ENCODE measurements at regions not wholly inside any gene's neighbourhood (a gene's known extent, or its start where the extent isn't known, plus 50 kb on each side); places are given as distances from the start of the nearest gene placed in this dataset.

DNA sequence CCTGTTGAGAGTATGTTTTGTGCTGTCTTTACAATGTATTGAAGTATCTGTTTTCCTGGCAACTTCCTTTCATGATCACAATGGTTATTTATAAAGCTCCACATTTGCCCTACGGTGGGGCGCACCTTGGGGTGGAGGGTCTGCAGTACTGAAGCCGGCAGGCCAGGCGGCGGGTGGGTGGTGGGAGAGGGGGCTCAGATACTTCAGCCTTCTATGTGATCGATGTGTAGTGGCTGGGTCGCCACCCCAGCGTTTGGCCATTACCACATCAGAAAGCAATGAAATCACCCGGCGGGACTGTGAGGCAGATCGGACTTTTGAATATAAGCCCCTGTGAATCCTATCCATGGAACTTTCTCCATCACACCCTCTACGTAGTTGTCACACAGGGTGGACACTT lies 196.6 kb downstream of the FOXL1 start:
- Mint-ChIP-seq H3K27me3 (ENCODE audit: low read depth) (peaks cover 5% of the 10 kb centered on the region; the same call in 1 of the 2 replicates), H3K36me3 (no peaks in the 10 kb centered on the region), H3K9me3 (no peaks in the 10 kb centered on the region), H3K4me3 (no peak overlapping the region), H3K4me1 (peaks cover 9% of the 10 kb centered on the region), H3K27ac (no peak overlapping the region)
- DNase-seq (ENCODE audit: low spot score) (no peak), ATAC-seq (no peak)
- ChIA-PET POLR2A (no interaction called here), CTCF (interaction anchor here (1.7 kb wide), 1 partner anchor 10 kb away, joined by 3 read pairs; no protein-coding TSS in a partner anchor)
- TF ChIP-seq SMAD3 (CRISPR knock-in tag; IDR thresholded peaks at IDR 0.05; ENCODE audit: borderline replicate concordance) (no peak), SMAD4 (CRISPR knock-in tag; IDR thresholded peaks at IDR 0.05) (no peak), EMX1 (CRISPR knock-in tag; IDR thresholded peaks at IDR 0.05) (no peak), ZBTB21 (CRISPR knock-in tag; IDR thresholded peaks at IDR 0.05; ENCODE audit: borderline replicate concordance) (no peak), TCF7 (CRISPR knock-in tag; IDR thresholded peaks at IDR 0.05; ENCODE audit: low read depth) (no peak), GTF2I (CRISPR knock-in tag; conservative IDR thresholded peaks at IDR 0.05) (no peak)
- TF ChIP-seq, protein P1, sequence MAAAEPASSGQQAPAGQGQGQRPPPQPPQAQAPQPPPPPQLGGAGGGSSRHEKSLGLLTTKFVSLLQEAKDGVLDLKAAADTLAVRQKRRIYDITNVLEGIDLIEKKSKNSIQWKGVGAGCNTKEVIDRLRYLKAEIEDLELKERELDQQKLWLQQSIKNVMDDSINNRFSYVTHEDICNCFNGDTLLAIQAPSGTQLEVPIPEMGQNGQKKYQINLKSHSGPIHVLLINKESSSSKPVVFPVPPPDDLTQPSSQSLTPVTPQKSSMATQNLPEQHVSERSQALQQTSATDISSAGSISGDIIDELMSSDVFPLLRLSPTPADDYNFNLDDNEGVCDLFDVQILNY (CRISPR knock-in tag; IDR thresholded peaks at IDR 0.05), result no peak
- TF ChIP-seq, protein P2, sequence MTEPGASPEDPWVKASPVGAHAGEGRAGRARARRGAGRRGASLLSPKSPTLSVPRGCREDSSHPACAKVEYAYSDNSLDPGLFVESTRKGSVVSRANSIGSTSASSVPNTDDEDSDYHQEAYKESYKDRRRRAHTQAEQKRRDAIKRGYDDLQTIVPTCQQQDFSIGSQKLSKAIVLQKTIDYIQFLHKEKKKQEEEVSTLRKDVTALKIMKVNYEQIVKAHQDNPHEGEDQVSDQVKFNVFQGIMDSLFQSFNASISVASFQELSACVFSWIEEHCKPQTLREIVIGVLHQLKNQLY (CRISPR knock-in tag; IDR thresholded peaks at IDR 0.05), result no peak

DNA sequence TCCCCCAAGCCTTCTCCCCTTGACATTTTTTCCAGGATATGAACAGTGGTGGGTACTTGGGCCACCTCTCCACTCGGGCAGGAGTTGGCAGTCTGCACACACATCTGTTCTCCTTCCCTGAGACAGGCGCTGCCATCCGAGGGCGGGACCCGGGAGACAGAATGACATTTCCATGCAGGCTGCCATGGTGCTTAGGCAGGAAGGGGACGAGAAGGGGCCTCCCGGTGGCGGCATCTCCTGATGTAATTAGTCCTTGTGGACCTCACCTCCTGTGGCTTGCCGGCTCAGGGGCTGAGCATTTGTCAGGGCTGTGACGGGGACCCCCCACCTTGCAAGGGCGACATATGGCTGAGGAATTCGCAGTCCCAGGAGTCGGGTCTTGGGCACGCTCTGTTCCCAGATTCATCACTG lies 197.2 kb downstream of the FOXL1 start:
- ATAC-seq (no peak), DNase-seq (ENCODE audit: low spot score) (no peak)
- POLR2A ChIA-PET, result no interaction called here
- H3K36me3 Mint-ChIP-seq, result no peaks in the 10 kb centered on the region
- H3K27me3 Mint-ChIP-seq (ENCODE audit: low read depth), result peaks cover 3% of the 10 kb centered on the region; the same call in 1 of the 2 replicates
- TF ChIP-seq, protein P3, sequence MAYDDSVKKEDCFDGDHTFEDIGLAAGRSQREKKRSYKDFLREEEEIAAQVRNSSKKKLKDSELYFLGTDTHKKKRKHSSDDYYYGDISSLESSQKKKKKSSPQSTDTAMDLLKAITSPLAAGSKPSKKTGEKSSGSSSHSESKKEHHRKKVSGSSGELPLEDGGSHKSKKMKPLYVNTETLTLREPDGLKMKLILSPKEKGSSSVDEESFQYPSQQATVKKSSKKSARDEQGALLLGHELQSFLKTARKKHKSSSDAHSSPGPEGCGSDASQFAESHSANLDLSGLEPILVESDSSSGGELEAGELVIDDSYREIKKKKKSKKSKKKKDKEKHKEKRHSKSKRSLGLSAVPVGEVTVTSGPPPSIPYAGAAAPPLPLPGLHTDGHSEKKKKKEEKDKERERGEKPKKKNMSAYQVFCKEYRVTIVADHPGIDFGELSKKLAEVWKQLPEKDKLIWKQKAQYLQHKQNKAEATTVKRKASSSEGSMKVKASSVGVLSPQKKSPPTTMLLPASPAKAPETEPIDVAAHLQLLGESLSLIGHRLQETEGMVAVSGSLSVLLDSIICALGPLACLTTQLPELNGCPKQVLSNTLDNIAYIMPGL (CRISPR knock-in tag; IDR thresholded peaks at IDR 0.05), result no peak
- TF ChIP-seq NFE2L1 (CRISPR knock-in tag; IDR thresholded peaks at IDR 0.05) (no peak), RORB (CRISPR knock-in tag; IDR thresholded peaks at IDR 0.05) (no peak), ZNF423 (CRISPR knock-in tag; IDR thresholded peaks at IDR 0.05) (no peak), ZNF671 (CRISPR knock-in tag; IDR thresholded peaks at IDR 0.05) (no peak), ATF1 (CRISPR knock-in tag; IDR thresholded peaks at IDR 0.05) (no peak), SP1 (CRISPR knock-in tag; conservative IDR thresholded peaks at IDR 0.05) (no peak), SMAD4 (CRISPR knock-in tag; IDR thresholded peaks at IDR 0.05) (no peak)
- TF ChIP-seq, protein P4, sequence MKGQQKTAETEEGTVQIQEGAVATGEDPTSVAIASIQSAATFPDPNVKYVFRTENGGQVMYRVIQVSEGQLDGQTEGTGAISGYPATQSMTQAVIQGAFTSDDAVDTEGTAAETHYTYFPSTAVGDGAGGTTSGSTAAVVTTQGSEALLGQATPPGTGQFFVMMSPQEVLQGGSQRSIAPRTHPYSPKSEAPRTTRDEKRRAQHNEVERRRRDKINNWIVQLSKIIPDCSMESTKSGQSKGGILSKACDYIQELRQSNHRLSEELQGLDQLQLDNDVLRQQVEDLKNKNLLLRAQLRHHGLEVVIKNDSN (CRISPR knock-in tag; IDR thresholded peaks at IDR 0.05), result no peak
- TF ChIP-seq, protein P5, sequence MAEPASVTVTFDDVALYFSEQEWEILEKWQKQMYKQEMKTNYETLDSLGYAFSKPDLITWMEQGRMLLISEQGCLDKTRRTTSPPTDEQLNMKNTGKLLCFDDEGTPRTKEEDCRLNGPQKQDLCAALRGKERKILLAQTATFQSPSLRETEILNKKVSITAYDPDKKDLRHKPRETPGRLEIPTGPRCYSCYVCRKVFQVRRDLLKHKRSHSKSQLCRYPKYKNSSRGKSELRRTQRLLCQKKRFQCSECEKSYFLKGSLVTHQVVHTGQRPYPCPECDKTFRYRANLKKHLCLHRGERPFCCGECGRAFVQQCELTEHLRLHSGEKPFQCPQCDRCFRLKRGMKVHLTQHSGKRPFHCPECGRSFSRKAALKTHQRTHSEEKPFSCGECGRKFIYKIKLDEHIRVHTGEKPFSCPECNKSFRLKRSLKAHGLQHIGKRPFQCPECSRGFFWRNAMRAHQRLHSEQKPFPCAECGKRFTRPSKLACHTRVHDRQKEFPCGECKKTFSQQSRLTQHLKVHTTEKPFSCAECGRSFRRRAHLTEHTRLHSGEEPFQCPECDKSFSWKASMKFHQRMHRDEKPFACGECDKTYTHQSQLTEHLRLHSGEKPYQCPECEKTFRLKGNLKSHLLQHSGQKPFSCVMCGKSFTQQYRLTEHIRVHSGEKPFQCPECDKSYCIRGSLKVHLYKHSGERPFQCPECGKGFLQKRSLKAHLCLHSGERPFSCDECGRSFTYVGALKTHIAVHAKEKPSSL (CRISPR knock-in tag; conservative IDR thresholded peaks at IDR 0.05), result no peak
- TF ChIP-seq, protein P6, sequence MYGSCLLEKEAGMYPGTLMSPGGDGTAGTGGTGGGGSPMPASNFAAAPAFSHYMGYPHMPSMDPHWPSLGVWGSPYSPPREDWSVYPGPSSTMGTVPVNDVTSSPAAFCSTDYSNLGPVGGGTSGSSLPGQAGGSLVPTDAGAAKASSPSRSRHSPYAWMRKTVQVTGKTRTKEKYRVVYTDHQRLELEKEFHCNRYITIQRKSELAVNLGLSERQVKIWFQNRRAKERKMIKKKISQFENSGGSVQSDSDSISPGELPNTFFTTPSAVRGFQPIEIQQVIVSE (CRISPR knock-in tag; IDR thresholded peaks at IDR 0.05; ENCODE audit: borderline replicate concordance), result no peak
- CTCF ChIA-PET, result interaction anchor here (1.7 kb wide), 1 partner anchor 15 kb away, joined by 8 read pairs; no protein-coding TSS in a partner anchor
- H3K27ac Mint-ChIP-seq, result no peak overlapping the region
- H3K4me3 Mint-ChIP-seq, result no peak overlapping the region
- no peaks in the 10 kb centered on the region for H3K9me3 Mint-ChIP-seq
- H3K4me1 Mint-ChIP-seq, result peaks cover 9% of the 10 kb centered on the region
